Gastroesophageal sphincter (tissue), 4 donors: ENCODE measurements at regions not wholly inside any gene's neighbourhood (a gene's known extent, or its start where the extent isn't known, plus 50 kb on each side); places are given as distances from the start of the nearest gene placed in this dataset.

Source experiments
- ATAC-seq: fragments of 150-250 bp; one replicate; pipeline ENCODE4 v1.9.1; 2016; ENCODE audit warnings: mild to moderate bottlenecking, moderate library complexity
- H3K27ac ChIP-seq, 4 donors: fragments of 200-600 bp; sonication (generic) in 3 of 4; 1 replicate in 3 of 4; 2 replicates in 1 of 4; pipeline ENCODE4 v1.5.1; 2016 to 2019
- H3K27me3 ChIP-seq: fragments of 200-600 bp; sonication (generic); one replicate; pipeline ENCODE4 v1.5.1; 2019
- H3K36me3 ChIP-seq, 2 donors: fragments of 200-600 bp; sonication (generic); one replicate each; pipeline ENCODE4 v1.5.1; 2019; ENCODE audit warnings: control low read depth in 1 of 2
- H3K4me1 ChIP-seq, 3 donors: fragments of 200-600 bp; sonication (generic); 1 replicate in 2 of 3; 2 replicates in 1 of 3; pipeline ENCODE4 v1.5.1; 2016 to 2019; ENCODE audit warnings: control low read depth in 2 of 3
- H3K4me3 ChIP-seq, 2 donors: fragments of 200-600 bp; sonication (generic); one replicate each; pipeline ENCODE4 v1.5.1; 2019; ENCODE audit warnings: mild to moderate bottlenecking in 1 of 2, moderate library complexity in 1 of 2
- H3K9me3 ChIP-seq, 3 donors: fragments of 200-600 bp; sonication (generic); one replicate each; pipeline ENCODE4 v1.5.1; 2017 to 2019; ENCODE audit warnings: control low read depth in 2 of 3
- EP300 ChIP-seq: sonication (generic); formaldehyde crosslinking; IDR thresholded peaks from one replicate; pipeline ENCODE4 v1.6.1; 2017; ENCODE audit warnings: antibody characterized with exemption, mild to moderate bottlenecking
- POLR2A ChIP-seq, 2 donors: fragments of 450-650 bp; IDR thresholded peaks; one replicate each; pipeline ENCODE4 v1.6.1; 2017; ENCODE audit warnings: antibody characterized with exemption in 2 of 2, mild to moderate bottlenecking in 2 of 2, moderate library complexity in 1 of 2
- POLR2AphosphoS5 ChIP-seq: sonication (generic); formaldehyde crosslinking; IDR thresholded peaks from one replicate; pipeline ENCODE4 v1.6.1; 2017; ENCODE audit warnings: antibody characterized with exemption
- WGBS, 2 donors: methylation state at CpG; one replicate each; pipeline ENCODE4 v1.1.5; 2018; ENCODE audit warnings: low coverage in 1 of 2; 5-methylcytosine and 5-hydroxymethylcytosine counted together
- TF ChIP-seq, protein P1 (sequence below), 4 experiments: fragments of 200-600 bp in 2 of 4; fragments of 450-650 bp in 2 of 4; sonication (generic) in 1 of 4; IDR thresholded peaks; one replicate each; pipeline ENCODE4 v1.5.1; 2017 to 2019; ENCODE audit warnings: antibody characterized with exemption in 4 of 4, mild to moderate bottlenecking in 2 of 4, moderate library complexity in 2 of 4

DNA sequence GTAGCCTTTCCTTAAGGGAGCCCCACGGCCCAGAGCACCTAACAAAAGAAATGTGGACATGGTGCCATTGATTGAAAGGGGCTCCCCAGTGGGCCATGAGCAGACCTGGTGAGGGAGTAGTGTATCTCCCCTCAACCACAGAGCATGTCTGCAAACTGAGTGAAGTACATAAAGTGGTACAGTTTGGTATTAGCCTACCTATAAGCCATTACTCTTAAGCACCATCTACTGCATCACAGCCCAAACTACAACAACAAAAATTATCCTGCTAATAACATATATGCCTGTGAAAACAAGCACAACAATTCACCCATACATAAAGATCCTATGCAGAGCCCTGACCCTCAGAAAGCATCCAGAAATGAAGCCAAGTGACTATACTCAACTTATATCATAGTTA lies 407.8 kb downstream of the PTPRC start:
- 100% methylated on average over 1 of the region's 1 CpG; no CpG with 5 or more reads in 1 of the 2 donors for WGBS, 2 donors

DNA sequence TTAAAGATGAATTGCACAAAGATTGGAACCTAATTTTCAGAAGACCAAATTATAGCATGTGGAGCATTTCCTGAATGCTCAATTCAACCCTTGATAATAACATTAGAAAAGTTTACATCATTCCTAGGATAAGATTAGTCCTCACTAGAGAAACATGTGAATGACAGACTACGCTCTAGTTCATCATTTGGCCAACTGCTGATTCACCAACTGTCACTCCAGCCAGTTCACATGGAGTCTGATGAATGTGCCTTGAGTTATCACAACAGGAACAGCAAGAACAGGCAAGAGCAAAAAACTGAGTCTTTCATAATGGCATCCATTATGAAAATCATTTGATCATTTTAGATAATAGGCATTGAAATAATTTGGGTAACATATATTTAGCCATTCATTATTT lies 415.9 kb downstream of the PTPRC start:
- no peaks in the 10 kb centered on the region for H3K36me3 ChIP-seq
- TF ChIP-seq POLR2AphosphoS5 (no peak), EP300 (no peak)
- TF ChIP-seq, protein P1, sequence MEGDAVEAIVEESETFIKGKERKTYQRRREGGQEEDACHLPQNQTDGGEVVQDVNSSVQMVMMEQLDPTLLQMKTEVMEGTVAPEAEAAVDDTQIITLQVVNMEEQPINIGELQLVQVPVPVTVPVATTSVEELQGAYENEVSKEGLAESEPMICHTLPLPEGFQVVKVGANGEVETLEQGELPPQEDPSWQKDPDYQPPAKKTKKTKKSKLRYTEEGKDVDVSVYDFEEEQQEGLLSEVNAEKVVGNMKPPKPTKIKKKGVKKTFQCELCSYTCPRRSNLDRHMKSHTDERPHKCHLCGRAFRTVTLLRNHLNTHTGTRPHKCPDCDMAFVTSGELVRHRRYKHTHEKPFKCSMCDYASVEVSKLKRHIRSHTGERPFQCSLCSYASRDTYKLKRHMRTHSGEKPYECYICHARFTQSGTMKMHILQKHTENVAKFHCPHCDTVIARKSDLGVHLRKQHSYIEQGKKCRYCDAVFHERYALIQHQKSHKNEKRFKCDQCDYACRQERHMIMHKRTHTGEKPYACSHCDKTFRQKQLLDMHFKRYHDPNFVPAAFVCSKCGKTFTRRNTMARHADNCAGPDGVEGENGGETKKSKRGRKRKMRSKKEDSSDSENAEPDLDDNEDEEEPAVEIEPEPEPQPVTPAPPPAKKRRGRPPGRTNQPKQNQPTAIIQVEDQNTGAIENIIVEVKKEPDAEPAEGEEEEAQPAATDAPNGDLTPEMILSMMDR (IDR thresholded peaks at IDR 0.05): no peak
- H3K27ac ChIP-seq: no peak overlapping the region
- WGBS, 2 donors: 75 to 80% methylated on average over 1 of the region's 1 CpG
- no peak overlapping the region for H3K4me3 ChIP-seq
- H3K27me3 ChIP-seq: no peaks in the 10 kb centered on the region
- ATAC-seq: no peak
- H3K4me1 ChIP-seq: no peaks in the 10 kb centered on the region
- H3K9me3 ChIP-seq: peaks cover 0 to 7% (median 0%) of the 10 kb centered on the region in 3 donors

More for the DNA sequence above, 407.8 kb downstream of the PTPRC start:
- H3K9me3 ChIP-seq: peaks cover 0 to 7% (median 0%) of the 10 kb centered on the region in 3 donors
- ATAC-seq: no peak
- no peaks in the 10 kb centered on the region for H3K36me3 ChIP-seq
- TF ChIP-seq POLR2A (IDR thresholded peaks at IDR 0.05): no peak
- no peak for TF ChIP-seq EP300
- TF ChIP-seq, protein P1 (IDR thresholded peaks at IDR 0.05): no peak
- no peak for TF ChIP-seq POLR2AphosphoS5
- no peak overlapping the region for H3K4me3 ChIP-seq
- H3K27me3 ChIP-seq: no peaks in the 10 kb centered on the region
- no peak overlapping the region for H3K27ac ChIP-seq
- H3K4me1 ChIP-seq: no peaks in the 10 kb centered on the region

DNA sequence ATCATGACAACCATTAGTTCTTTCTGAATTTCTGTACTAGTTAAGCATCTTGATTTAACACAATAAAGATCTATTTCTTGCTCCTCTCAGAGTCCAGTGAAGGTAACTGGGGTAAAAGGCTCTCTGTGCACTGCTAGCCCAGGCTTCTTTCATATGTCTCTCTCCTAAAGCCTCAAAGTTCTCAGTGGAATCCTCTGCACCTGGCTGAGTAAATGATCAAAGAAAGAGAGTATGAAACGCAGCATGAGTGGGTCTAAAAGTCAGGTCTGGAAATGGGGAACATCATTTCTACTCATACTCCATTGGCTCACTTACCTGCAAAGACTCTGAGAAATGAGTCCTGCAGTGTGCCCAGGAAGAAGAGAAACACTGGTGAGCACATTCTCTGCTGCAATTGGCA lies 418.5 kb downstream of the PTPRC start:
- 20 to 89% methylated on average over 1 of the region's 1 CpG for WGBS, 2 donors
- no peak overlapping the region for H3K4me3 ChIP-seq
- TF ChIP-seq, protein P1 (IDR thresholded peaks at IDR 0.05): no peak
- TF ChIP-seq EP300: no peak
- no peak for TF ChIP-seq POLR2AphosphoS5
- no peak for TF ChIP-seq POLR2A (IDR thresholded peaks at IDR 0.05)
- H3K9me3 ChIP-seq: no peaks in the 10 kb centered on the region
- no peak for ATAC-seq
- no peaks in the 10 kb centered on the region for H3K36me3 ChIP-seq
- H3K27me3 ChIP-seq: no peaks in the 10 kb centered on the region
- no peaks in the 10 kb centered on the region for H3K4me1 ChIP-seq
- no peak overlapping the region for H3K27ac ChIP-seq

DNA sequence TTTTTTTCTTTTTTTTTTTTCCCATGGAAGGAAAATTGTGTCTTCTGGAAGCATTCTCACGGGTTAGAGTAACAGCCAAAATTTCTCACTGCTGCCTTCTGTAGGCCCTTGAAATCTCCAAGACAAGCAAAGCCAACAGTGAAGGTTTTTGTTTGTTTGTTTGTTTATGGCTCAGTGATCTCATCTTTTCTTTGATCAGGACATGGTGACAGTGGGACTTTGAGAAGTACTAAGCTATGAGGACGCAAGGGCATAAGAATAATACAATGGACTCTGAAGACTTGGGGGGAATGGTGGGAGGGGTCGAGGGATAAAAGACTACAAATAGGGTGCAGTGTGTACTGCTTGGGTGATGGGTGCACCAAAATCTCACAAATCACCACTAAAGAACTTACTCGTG lies 419.4 kb downstream of the PTPRC start:
- H3K36me3 ChIP-seq: no peaks in the 10 kb centered on the region
- H3K4me1 ChIP-seq: no peaks in the 10 kb centered on the region
- H3K4me3 ChIP-seq: no peak overlapping the region
- WGBS, 2 donors: 84 to 89% methylated on average over 2 to 4 of the region's 4 CpGs
- no peak overlapping the region for H3K27ac ChIP-seq
- H3K9me3 ChIP-seq: no peaks in the 10 kb centered on the region
- no peaks in the 10 kb centered on the region for H3K27me3 ChIP-seq
- TF ChIP-seq, protein P1 (IDR thresholded peaks at IDR 0.05): no peak
- TF ChIP-seq POLR2AphosphoS5 (no peak), POLR2A (IDR thresholded peaks at IDR 0.05) (no peak), EP300 (no peak)
- no peak for ATAC-seq

DNA sequence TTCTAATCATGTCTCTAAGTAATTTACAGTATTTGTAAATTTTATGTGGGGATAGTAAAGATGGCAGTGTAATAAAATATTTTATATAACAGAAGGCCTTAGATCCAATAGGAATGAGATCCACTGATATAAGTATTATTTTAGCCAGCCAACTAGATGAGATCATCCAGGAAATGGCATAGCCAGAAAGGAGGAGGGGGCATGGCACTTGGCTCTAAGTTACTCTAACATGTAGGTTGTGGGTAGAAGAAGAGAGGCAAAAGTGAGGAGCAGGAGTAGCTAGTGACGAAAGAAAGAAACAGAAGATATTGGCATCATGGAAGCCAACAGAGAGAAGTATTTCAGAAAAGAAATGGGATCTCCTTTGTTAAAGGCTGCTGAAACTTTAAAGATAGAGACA lies 426.1 kb downstream of the PTPRC start:
- Histone ChIP-seq H3K27me3 (no peaks in the 10 kb centered on the region), H3K4me3 (no peak overlapping the region), H3K9me3 (no peaks in the 10 kb centered on the region), H3K27ac (no peak overlapping the region), H3K4me1 (no peaks in the 10 kb centered on the region), H3K36me3 (no peaks in the 10 kb centered on the region)
- ATAC-seq: no peak
- TF ChIP-seq EP300 (no peak), POLR2AphosphoS5 (no peak), POLR2A (IDR thresholded peaks at IDR 0.05) (no peak)
- TF ChIP-seq, protein P1 (IDR thresholded peaks at IDR 0.05): no peak
- WGBS, 2 donors: 100% methylated on average over 1 of the region's 1 CpG
